Stimulated activated CD8-positive, alpha-beta memory T cell treated with anti-CD3 and anti-CD28 coated beads, Interleukin-15, amount 100 ng/mL, for 4 hours (primary cell): ENCODE measurements at regions not wholly inside any gene's neighbourhood (a gene's known extent, or its start where the extent isn't known, plus 50 kb on each side); places are given as distances from the start of the nearest gene placed in this dataset.

Experiments
- DNase-seq, 2 donors: peaks; one replicate each; pipeline ENCODE4 v3.0.0-alpha.2; 2020; ENCODE audit warnings: low read depth in 2 of 2

DNA sequence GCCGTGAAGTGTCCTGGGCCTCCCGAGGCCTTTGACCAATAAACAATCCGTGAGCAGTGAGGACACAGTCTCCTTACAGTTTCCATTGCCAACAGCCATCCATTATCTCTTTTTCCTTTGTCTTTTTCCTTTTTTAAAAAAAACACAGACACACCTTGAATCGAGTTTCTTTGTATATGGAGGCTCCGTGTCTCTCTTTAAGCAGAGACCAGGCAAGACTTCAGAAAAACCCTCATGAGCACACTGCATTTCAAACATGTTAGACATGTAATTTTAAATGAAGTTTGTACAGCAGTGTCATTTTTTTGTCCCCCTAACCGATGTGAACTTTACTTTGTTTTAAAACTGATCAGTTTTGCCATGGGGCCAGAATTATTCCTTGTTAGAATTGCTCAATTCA lies 111.1 kb downstream of the SPTSSA start:
- no peak for DNase-seq

DNA sequence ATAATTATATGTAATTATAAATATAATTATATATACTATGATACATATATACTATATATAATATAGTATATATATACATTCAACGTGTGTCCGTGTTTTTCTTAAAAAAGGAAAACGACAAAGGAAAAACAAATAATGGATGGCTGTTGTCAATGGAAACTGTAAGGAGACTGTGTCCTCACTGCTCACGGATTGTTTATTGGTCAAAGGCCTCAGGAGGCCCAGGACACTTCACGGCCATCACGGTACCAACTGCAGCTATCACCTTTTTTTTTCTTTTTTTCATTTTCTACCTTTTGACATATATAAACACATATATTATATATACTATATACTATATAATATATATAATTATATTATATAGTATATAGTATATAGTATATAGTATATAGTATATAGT lies 113.4 kb downstream of the SPTSSA start:
- DNase-seq, result no peak

DNA sequence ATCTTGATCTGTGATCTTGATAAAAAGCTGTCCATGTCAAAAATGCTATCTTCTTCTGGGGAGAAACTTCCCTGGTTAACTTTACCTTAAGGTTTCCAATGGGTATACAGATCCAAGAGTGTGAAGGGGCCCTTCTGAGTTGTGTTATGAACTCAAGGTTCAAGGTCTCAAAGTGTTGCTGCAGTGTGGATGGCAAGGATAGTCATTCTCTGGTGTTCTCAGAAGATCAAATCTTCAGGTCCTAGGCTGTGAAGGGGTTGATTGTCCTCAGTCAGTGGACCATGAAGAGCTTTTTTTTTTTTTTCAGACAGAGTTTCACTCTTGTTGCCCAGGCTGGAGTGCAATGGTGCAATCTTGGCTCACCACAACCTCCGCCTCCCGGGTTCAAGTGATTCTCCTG lies 114.4 kb downstream of the SPTSSA start:
- DNase-seq, result no peak

DNA sequence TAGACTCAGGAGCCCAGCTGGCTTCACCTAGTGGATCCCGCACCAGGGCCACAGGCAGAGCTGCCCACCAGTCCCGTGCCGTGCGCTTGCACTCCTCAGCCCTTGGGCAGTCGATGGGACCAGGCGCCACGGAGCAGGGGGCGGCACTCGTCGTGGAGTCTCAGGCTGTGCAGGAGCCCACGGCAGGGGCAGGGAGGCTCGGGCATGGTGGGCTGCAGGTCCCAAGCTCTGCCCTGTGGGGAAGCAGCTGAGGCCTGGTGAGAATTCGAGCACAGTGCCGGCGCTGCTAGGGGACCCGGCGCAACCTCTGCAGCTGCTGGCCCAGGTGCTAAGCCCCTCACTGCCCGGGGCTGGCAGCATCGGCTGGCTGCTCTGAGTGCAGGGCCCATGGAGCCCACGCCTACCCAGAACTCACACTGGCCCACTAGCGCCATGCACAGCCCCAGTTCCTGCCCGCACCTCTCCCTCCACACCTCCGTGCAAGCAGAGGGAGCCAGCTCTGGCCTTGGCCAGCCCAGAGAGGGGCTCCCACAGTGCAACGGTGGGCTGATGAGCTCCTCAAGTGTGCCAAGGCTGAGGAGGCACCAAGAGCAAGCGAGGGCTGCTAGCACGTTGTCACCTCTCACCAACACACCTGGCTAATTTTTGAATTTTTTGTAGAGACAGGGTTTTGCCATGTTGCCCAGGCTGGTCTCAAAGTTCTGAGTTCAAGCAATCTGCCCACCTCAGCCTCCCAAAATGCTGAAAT lies 116.1 kb downstream of the SPTSSA start:
- DNase-seq, result no peak

DNA sequence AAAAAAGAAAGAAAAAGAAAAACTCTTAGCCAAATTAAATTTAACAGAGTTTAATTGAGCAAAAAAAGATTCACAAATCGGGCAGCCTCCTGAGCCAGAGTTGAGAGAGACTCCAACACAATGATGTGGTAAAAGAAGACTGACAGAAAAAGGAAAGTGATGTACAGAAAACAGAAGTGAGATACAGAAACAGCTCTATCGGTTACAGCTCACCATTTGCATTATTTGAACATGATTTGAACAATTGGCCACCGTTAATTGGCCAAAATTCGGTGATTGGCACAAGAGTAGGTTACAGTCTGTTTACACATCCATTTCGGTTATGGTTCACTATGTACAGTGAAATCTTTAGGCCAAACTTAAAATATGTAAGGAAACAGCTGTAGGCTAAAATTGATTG lies 117.7 kb downstream of the SPTSSA start:
- no peak for DNase-seq

DNA sequence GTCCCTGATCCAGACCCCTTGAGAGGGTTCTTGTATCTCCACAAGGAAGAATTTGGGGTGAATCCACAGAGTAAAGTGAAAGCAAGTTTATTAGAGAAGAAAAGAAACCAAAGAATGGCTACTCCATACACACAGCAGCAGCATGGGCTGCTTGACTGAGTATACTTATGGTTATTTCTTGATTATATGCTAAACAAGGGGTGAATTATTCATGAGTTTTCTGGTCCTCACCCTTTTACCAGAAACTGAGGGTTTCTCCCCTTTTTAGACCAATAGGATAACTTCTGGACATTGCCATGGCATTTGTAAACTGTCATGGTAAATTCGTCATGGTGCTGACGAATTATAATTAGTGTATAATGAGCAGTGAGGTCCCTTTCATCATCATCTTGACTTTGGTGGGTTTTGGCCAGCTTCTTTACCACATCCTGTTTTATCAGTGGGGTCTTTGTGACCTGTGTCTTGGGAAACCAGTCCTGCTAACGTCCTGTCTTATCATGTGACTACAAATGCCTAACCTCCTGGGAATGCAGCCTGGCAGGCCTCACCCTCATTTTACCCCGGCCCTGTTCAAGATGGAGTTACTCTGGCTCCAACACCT lies 121.9 kb downstream of the SPTSSA start:
- DNase-seq, result no peak

DNA sequence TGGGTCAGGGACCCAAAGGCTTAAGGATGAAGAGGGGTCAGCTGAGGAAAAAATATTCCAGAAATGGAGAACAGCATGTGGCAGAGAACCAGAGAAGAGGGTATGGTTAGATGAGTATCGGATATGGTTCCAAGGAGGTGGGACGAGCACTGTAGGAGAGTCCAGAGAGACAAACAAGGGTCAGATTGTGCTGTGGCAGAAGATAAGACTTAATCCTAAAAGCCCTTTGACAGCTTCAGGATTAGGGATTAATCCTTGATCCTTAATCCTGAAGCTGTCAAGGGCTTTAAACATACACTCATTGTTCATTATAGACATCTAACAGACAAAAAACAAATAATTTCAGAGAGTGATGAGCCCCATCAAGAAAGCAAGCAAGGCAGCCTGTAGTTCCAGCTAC lies 124.0 kb downstream of the SPTSSA start:
- DNase-seq, result no peak

DNA sequence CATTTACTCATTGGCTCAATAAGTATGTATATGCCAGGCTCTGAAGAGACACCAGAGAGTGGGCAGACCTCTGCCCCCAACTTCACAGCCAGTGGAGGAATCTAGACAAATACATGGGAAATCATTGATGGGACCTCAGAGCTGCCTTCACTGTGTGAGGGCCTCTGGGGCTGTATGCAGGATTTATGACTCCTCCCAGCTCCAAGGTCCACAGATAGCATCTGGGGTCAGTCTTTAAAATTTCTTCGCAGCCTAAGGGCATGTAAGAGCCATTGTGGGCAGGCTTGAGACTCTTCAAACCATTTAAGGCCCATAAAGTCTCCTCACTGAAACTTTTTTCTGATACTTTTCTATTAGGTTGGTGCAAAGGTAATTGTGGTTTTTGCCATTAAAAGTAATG lies 125.5 kb downstream of the SPTSSA start:
- no peak for DNase-seq

DNA sequence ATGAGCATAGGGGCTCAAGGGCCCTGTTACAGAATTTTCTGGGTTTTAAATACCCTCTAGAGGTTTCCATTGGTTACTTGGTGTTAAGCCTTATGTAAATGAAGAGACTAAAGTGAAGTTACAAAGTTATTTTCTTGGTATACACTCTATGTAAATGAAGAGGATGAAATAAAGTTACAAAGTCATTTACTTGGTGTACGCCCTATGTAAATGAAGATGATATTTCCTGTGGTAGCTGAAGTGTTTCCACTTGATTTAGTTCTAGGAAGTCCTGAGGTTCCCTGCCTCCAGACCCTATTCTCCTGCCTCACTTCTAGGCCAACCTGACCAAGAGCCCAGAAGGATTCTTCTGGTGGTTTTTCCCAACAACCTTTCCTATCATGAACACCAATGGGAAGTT lies 126.1 kb downstream of the SPTSSA start:
- no peak for DNase-seq

DNA sequence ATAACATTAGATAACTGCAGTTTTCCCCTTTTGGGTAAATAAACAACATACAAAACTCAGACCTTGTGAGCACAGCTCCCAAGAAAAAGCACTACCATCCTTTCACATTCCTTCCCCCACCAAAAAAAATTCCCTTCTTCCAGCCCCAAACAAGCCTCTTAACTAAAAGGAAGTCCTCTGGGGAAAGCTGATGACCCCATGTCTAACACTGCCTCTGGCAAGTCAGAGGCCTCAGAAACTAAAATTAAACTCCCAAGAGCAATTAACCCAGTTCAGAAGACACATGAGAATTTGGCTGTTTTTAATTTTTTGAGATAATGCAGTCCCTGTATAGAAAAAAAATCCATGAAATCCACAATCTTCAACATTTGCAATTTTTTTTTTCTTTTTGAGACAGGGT lies 127.7 kb downstream of the SPTSSA start:
- DNase-seq, result no peak

DNA sequence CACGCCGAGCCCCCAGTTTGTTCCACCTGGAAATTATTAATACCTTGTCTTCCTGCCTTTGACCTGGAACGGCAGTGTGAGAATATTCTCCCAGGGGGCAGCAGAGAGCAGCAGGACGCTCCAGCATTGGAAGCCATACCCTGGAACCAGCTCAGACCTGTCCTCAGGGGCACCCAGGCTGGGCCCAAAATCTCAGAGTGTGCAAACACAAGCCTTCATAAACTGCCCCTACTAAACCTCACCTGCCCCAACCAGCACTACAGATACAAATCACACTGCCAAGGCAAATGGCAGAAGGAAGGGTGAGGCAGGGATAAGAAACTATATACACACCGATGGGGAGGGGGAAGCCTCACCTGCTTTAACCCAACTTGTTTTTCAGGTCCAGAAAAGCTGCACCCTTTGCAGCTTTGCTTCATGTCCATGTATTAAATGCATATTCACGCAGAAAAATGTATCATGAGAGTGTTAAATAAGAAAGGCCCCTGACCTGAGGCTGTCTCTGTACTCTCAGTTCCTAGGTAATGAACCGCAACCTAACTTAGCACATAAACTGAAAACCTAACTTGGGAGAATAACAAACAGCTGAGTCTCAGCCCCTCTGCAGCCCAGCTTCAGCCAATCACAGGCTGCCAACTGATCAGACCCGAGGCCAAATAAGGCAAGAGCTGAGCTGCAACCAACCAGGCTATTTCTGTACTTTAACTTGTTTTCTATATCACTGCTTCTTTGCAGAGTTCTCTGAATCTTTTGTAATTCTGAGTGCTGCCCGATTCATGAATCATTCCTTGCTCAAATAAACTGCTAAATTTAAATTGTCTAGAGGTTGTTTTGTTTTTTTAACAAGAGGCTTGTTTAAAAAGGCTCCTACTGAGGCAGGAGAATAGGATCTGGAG lies 130.1 kb downstream of the SPTSSA start:
- DNase-seq, result peak in 1 of 2 donors; percentile 5

DNA sequence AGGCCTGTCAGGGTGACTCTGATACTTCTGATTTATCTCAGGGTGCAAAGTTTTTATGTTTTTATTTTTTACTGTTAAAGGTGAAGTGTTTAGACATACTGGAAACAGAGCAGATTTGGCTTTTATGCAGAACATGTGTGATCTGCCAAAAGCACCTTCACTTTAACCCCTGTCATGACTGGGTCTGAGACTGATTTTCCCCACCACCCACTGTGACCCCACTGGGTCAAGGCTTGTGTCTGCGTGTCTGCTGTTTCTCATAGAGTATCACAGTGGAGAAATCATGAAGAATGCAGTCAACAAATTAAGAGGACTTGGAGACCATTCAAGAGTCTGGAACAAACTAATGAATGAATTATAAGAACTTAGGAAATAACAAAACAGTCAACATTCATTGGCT lies 131.2 kb downstream of the SPTSSA start:
- no peak for DNase-seq

DNA sequence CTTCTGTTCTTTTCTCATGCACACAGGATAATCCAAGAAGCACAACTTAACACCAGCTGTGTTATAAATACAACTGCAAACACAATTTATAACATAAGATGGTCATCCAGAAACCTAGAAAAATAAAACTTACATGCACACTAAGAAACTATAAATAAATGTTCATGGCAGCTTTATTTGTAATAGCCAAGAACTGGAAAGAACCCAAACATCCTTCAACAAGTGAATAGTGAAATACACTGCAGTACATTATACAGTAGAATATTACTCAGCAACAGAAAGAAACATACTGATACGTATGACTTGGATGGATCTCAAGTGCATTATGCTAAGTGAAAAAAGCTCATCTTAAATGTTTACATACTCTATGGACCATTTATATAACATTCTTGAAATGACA lies 132.7 kb downstream of the SPTSSA start:
- no peak for DNase-seq

DNA sequence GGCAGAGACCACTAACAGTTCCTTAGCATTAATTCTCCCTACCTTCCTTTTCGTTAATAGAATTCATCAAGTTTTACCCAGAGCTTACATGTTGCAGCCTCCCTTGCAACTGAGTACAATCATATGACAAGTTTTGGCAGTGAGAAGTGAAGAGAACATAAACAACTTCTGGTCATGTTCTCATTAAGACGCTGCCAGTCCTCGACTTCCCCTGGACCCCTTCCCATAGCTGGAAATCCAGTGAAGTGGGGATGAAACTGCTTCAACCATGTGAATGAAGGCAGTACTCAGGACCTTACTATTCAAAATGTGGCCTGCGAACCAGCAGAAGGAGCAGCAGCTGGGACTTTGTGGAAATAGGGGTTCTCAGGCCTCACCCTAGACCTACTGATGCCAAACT lies 133.9 kb downstream of the SPTSSA start:
- DNase-seq, result no peak

DNA sequence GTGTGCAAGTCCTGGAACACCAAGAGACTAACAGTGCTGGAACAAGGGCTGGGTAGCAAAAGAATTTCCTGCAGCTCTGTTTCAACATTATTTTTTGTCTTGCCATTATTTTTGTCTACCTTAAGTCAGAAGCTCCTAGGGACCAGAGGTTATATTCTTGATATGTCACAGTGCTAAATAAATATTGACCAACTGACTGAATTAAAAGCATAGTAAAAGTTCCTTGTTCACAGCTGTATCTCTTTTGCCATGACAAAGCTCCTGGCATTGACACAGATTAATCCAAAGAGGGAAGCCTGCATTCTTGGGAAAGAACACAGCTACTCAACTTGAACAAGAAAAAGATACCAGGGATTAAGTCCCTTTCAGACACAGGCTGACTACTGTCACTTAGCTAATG lies 136.5 kb downstream of the SPTSSA start:
- no peak for DNase-seq

DNA sequence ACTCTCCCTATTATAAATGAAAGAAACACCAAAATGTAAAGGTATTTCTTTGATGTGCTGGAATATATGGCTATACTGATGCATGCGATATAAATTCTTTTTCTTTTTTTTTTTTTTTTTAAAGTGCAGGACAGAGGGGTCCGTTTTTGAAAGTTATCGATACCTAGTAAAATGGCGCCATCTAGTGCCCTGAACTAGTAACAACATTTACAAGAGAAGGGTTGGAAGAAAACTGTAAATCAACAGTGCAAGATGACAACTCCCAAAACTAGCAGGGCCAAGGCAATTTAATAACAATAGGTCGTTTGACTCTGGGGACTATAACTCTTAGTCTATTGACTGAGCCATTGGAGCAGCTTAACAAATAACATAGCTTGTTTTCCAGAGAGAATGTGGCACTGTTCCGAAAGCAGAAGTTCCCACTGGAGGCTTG lies 137.7 kb downstream of the SPTSSA start:
- no peak for DNase-seq

DNA sequence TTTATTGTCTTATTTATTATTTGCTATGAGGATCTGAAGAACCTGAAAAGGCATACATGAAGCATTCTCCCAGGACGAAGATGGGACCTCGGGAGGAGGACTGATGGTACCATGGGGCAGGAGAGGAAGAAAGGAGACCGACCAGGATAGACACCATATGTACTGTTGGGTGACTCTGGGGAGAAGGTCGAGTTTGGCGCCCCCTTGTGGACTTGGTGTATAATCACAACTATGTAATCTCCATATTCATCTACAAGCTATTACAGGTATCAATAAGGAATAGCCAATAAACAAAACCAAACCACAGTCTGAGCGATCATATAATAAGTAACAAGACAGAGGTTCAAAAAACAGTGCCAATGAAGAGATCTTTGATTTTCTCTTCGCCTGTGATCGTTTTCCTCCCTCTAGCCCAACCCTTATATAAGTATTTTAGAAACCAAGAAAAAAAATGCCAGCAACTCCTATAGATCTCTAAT lies 139.1 kb downstream of the SPTSSA start:
- DNase-seq, result peak; percentile 17 to 20

DNA sequence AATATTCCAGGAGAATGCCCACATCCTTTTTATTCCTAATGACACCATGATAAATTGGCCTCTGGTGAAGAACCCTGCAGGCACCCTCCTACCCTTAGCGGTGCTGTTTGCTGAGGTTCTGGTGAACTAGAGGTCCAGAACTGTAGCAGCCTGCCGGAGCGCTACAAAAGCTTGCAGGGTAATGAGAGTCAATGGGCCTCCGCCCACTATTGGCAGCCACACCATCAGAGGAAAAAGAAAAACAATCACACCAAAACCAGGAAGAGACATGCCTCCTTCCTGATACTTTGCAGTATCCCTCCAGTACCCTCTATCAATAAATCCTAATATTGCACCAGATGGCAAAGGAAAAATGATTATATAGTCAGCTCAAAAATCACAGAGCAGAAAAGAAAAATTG lies 142.9 kb downstream of the SPTSSA start:
- DNase-seq, result no peak

DNA sequence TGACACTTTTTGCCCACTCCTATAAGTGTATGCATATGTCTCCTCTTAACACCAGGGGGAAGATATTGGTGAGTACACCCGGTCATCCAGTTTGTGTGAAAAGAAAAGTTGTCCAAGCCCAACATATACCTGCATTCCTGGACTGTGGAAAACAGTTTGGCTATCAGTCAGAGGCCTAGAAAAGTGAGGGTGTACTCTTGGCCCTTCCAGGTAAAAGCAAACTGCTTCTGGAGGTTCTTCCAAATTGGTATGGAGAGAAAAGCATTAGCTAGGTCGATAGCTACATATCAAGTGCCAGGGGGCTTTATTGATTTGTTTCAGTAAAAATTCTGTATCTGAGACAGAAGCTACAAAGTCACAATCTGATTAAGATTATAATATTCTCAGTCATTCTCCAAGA lies 144.0 kb downstream of the SPTSSA start:
- DNase-seq, result no peak

DNA sequence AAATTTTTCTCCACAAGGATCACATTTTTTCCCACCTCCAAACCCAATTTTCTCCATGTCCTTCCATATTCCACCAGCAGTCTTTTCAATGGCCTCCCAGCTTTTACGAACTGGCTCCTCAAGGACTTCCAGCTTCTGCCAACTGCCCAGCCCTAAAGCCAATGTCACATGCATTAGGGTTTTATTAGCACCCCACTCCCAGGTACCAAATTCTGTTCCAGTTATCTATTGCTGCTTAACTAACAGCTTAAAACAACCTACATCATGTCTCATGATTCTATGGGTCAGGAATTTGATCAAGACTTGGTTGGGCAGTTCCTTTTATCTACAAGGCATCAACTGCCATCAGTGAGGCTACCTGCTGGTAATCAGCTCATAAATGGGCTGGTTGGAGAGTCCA lies 151.3 kb downstream of the SPTSSA start:
- DNase-seq, result no peak

DNA sequence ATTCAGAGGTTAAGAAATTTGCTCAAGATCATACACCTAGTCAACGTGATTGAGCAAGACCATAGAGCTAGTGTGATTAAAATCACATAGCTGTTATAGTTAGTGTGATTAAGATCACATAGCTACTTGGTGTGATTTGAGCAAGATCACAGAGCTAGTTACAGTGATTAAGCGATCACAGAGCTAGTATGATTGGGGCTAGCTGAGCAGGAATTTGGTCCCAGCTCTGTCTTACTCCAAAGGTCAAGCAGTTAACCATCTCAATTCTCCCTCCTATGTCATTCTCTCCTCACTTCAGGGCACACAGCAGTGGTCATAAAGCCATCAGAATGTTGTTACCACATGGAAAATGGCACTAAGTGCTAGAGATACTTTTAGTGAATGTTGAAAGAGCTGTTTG lies 158.2 kb downstream of the SPTSSA start:
- DNase-seq, result no peak

DNA sequence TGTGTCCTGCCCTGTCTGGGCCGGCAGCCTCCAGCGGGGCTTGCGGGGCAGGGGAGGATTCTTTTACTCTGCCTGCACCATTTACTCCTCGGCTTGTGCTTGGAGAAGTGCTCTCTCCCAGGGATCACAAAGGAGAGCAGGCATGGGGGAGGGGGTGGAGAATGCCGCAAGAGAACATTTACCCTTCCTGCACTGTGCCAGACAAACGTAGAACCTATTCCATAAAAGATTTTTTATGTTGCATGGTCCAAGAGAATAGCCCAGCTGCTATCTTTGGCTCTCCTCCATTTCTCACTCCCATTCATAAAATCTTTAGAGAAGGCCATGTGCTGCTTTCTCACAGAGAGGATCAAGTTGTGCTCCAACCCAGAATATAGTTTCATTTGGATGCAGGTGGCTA lies 159.4 kb downstream of the SPTSSA start:
- DNase-seq, result no peak
